Ishikawa (cell line): ENCODE measurements at regions not wholly inside any gene's neighbourhood (a gene's known extent, or its start where the extent isn't known, plus 50 kb on each side); places are given as distances from the start of the nearest gene placed in this dataset.

Experiments used
- CEBPB ChIP-seq: IDR thresholded peaks from 2 replicates; pipeline ENCODE4 v1.6.1; 2012
- CREB1 ChIP-seq: IDR thresholded peaks from 2 replicates; pipeline ENCODE4 v1.6.1; 2012; ENCODE audit warnings: low read depth
- EGR1 ChIP-seq: IDR thresholded peaks from 2 replicates; pipeline ENCODE4 v1.6.1; 2012
- EP300 ChIP-seq: IDR thresholded peaks from 2 replicates; pipeline ENCODE4 v1.6.1; 2012; ENCODE audit warnings: borderline replicate concordance
- MAX ChIP-seq: IDR thresholded peaks from 2 replicates; pipeline ENCODE4 v1.6.1; 2012
- NFIC ChIP-seq: IDR thresholded peaks from 2 replicates; pipeline ENCODE4 v1.6.1; 2012
- RAD21 ChIP-seq: IDR thresholded peaks from 2 replicates; pipeline ENCODE4 v1.6.1; 2012; ENCODE audit warnings: low read depth
- REST ChIP-seq: IDR thresholded peaks from 2 replicates; pipeline ENCODE4 v1.6.1; 2012; ENCODE audit warnings: low read depth, mild to moderate bottlenecking
- TAF1 ChIP-seq: IDR thresholded peaks from 2 replicates; pipeline ENCODE4 v1.6.1; 2012; ENCODE audit warnings: low read depth, mild to moderate bottlenecking
- TEAD4 ChIP-seq: IDR thresholded peaks from 2 replicates; pipeline ENCODE4 v1.6.1; 2012
- USF1 ChIP-seq: IDR thresholded peaks from 2 replicates; pipeline ENCODE4 v1.6.1; 2012
- YY1 ChIP-seq: IDR thresholded peaks from 2 replicates; pipeline ENCODE4 v1.6.1; 2012; ENCODE audit warnings: low read depth

GRCh38 chr15:96049766-96050165 is 280.7 kb upstream of the NR2F2 start:
- TF ChIP-seq USF1 (no peak), CEBPB (no peak), RAD21 (no peak), MAX (no peak), EP300 (no peak), REST (no peak), YY1 (no peak), NFIC (no peak), CREB1 (no peak), EGR1 (no peak), TAF1 (no peak), TEAD4 (no peak)
